DOHH2 (cell line): ENCODE measurements at regions not wholly inside any gene's neighbourhood (a gene's known extent, or its start where the extent isn't known, plus 50 kb on each side); places are given as distances from the start of the nearest gene placed in this dataset.

Experiments
- CTCF ChIP-seq: fragments of 200-600 bp; sonication (generic); IDR thresholded peaks from one replicate; pipeline ENCODE4 v1.5.1; 2014; ENCODE audit warnings: antibody characterized with exemption, mild to moderate bottlenecking, low read depth, low read length; ENCODE audit not compliant: poor library complexity, severe bottlenecking
- EZH2phosphoT487 ChIP-seq: fragments of 200-600 bp; sonication (generic); IDR thresholded peaks from 2 replicates; pipeline ENCODE4 v1.6.1; 2017; ENCODE audit warnings: borderline replicate concordance, mild to moderate bottlenecking, antibody characterized with exemption, low read length, moderate library complexity, mixed read lengths

- no peak for TF ChIP-seq CTCF
- TF ChIP-seq EZH2phosphoT487, result no peak
Observed at GRCh38 chr2:239731998-239732665, 293.0 kb downstream of the NDUFA10 start.
